ENCODE measurements at regions not wholly inside any gene's neighbourhood (a gene's known extent, or its start where the extent isn't known, plus 50 kb on each side); places are given as distances from the start of the nearest gene placed in this dataset.

DNA sequence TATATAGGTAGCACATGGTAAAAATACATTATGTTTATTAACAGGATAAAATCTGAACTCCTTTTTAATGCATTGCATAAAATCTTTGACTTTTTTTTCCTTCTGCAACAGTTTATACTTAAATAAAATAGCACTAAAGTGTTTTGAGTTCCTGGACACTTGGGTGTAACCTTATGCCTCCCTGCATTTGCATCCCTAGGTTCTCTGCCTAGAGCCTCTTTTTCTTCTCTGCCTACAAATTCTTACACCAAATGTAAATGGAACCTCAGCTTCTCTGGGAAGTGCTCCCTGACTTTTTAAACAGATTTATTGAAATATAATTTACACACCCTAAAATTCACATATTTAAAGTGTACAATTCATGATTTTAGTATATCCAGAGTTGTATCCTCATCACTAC lies 1017.6 kb downstream of the CNTNAP5 start:
- DNase-seq (ENCODE audit: low read depth in 3 of 3), result no peak

DNA sequence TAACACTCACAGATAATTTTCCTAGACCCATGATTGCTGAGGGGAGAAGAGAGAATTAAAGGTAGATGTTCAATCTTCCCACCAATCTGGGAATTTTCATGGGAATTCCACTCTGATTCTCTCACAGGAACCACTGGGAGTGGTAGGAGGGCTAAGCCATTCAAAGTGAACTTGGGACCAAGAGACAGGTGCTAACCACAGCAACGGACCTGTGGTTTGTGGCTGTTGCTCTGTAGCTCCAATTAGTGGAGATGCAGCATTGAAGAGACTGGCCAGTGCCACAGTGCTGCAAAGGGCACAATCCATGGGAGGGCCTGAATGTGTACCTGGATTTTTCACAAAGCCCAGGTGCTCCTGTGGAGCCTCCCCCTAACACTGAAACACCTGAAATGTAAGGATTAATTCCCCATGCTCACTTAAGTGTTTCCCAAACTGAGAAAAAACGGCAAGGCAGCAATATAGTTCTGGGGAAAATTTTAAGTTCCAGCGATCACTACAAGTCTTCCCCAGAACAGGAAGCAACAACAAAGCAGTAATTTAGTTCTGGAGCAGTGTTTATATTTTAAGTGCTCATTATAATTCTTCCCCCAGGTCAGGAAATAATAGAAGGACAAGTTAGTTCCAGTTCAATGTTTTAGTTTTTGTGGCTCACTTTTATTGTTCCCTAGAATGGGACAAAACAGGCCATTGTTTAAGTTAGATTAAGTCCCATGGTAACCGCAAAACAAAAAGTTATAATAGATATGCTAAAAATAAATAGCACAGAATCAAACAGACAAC lies 1045.8 kb downstream of the CNTNAP5 start:
- DNase-seq (ENCODE audit: low read depth in 3 of 3), result no peak

DNA sequence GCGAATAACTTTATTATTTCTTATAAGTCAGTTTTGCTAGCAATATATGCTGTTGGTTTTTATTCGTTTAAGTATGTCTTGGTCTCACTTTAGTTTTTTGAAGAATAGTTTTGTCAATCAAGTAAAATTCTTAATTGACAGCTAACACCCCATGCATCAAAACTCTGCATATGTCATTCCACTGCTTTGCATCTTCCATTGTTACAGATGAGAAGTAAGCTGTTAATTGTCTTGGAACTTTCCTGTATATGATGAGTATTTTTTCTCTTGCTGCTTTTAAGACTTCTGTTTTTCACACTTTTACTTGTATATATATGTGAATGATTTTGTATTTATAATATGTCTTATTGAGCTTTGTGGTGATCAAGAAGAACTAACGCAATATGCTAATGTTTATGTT lies 1048.4 kb downstream of the CNTNAP5 start:
- no peak for DNase-seq (ENCODE audit: low read depth in 3 of 3)

DNA sequence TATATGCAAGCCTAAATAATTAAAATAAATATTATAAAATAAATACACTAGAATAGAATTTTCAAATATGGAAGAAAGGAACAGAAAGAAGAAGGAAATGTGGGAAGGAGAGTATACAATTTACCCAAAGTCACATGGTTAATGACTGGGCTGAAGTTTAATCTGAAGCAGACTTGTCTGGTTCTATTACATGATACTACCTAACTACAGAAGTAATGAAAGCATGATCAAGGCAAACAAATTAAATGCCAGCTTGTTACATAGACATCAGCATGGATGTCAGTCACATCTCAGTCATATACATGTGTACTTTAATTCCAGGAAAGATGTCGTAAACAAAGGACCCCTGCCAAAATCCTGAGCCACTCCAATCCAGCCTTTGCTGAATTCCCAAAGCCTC lies 1060.8 kb downstream of the CNTNAP5 start:
- no peak for DNase-seq (ENCODE audit: low read depth in 3 of 3)

DNA sequence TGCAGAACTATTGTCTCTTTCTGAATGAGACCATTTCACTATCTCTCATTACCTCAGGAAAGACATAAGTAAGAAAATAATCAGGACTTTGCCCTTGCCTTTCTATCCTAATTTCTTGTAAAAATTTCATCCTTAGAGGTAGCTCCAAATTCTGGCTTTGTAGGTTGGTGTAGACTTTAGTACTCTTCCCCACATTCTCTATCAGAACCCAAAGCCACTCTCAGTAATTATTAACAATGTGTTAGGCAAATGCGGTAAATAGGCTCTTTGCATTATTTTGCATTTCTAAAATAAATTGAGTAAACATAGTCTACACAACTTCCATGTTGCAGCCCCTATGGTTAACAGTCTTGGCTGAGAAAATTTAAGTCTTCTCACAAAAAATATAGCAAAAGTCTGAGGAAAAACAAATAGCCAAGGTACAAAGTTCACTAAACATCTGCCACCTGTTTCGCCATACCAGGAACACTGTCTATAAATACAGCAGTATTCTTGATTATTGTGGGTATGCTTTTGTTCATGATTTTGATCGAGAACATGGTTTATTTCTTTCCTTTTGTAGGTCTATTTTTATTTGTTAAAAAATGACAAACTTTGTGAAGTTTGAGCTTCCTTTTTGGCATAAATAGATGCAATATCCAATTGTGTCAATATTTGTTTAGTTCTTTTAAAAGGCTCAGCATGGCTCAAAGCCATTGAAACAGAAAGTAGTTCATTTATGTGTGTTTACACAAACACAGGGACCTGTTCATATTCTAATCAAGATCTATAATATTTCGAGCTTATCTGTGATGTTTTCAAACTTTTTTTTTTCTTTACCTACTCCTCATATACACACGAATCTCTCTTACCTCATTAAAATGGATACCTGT lies 1061.5 kb downstream of the CNTNAP5 start:
- no peak for DNase-seq (ENCODE audit: low read depth in 3 of 3)

DNA sequence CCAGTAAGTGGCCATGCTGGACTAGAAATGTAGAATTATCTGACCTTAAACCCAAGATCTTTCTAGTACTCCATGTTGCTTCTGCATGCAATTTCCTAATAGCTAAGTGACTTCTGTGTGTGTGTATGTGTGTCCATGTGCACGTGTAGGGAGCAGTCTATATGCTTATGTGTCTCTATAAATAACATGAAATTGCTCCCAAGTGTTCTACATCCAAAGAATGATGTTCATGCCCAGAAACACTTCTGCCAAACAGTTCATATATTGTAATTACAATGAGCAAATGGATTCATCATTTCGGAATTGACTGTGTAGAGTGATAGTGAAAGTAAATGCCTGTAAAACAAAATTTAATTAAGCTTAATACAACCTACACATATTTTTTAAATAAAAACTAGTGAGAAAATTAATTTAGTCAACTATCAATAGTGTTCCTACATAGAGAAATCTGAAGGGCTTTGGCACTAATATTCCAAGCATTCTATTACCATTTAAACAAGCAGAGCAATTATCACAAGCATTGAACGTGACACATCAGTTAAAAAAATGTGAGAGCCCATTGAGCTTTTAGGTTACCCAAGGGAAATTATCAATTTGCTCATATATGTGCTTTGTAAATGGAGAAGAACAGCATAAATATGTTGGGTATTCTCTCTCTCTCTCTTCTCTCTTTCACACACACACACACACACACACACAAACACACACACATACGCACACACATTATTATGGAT lies 1067.4 kb downstream of the CNTNAP5 start:
- no peak for DNase-seq (ENCODE audit: low read depth in 3 of 3)

DNA sequence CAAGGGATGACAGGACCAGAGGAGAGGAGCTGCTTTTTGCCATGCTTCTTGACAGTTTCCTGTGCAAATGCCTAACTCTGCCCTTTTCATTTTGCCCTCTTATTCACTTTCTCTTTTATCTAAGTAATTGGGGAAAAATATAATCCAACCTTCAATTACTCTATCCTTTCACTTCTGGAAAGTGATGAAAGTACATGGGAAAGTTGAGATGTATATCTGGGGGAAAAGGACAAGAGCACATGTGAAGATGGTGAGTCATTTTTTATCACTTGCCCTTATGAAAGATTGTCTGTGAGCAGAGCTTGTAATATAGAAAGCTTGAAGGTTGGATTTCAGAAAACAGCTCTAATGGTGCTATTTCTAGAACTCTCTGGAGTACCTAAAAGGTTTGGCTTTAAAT lies 1070.7 kb downstream of the CNTNAP5 start:
- no peak for DNase-seq (ENCODE audit: low read depth in 3 of 3)

DNA sequence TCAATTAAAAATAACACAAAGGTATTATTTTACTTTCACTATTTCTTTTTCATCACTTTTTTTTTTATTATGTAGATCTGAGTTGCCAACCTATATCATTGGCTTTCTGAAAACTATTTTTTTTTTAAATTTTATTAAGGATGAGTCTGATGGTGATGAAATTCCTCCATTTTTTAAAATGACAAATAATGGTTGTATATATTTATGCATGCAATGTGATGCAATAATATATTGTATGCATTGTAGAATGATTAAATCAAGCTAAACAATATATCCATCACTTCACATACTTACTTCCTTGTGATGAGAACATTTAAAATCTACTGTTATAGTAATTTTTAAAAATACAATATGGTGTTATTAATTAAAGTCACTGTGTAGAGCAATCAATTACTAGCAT lies 1081.6 kb downstream of the CNTNAP5 start:
- DNase-seq (ENCODE audit: low read depth in 3 of 3), result no peak

DNA sequence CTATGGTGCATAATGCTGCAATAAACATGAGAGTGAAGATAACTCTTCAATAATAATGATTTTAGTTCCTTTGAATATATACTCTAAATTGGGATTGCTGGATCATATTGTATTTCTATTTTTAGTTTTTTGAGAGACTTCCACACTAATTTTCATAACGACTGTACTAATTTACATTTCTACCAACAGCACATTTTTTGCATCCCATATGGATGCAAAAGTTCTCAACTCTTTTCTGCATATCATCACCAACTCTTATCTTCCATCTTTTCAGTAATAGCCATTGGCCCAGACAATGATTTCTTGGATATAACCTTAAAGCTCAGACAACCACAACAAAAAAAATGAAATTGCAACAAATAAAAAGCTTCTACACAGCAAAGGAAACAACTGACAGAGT lies 1082.4 kb downstream of the CNTNAP5 start:
- DNase-seq (ENCODE audit: low read depth in 3 of 3), result no peak

DNA sequence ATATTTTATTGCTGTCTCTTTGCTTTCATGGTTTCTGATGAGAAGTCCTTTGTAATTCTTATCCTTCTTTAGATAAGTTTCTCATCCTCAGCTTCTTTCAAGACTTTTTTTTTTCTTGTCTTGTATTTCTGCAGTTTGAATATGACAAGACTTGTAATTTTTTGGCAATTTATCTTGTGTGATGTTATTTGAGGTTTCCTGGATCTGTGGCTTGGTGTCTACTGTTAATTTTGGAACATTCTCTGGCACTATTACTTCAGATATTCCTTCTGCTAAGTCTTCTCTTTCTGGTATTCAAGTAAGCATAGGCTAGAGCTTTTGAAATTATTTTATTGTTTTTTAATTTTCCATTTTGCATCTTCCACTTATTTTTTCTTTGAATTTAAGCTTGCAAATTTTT lies 1083.2 kb downstream of the CNTNAP5 start:
- DNase-seq (ENCODE audit: low read depth in 3 of 3), result no peak

DNA sequence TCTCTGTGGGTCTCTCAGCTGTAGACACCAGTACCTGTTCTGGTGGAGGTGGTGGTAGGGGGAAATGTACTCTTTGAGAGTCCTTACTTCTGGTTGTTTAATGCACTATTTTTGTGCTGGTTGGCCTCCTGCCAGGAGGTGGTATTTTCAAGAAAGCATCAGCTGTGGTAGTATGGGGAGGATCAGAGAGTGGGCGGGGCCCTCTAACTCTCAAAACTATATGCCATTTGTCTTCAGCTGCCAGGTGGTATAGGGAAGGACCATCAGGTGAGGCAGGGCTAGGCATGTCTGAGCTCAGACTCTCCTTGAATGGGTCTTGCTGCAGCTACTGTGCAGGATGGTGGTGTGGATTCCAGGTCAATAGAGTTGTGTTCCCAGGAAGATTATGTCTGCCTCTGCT lies 1100.8 kb downstream of the CNTNAP5 start:
- DNase-seq (ENCODE audit: low read depth in 3 of 3), result no peak

DNA sequence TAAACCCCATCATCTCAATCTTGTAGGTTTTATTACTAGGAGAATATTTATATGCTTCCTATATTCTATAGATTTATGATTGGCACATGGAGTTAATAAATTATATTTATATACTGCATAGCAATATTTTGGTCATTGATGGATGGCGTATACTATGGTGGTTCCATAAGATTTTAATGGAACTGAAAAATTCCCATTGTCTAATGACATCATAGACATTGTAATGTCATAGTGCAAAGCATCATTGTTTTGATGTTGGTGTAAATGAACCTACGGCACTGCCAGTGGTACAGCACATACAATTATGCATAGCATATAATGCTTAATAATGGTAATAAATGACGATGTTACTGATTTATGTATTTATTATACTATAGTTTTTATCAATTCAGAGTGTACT lies 1135.9 kb downstream of the CNTNAP5 start:
- no peak for DNase-seq (ENCODE audit: low read depth in 3 of 3)

DNA sequence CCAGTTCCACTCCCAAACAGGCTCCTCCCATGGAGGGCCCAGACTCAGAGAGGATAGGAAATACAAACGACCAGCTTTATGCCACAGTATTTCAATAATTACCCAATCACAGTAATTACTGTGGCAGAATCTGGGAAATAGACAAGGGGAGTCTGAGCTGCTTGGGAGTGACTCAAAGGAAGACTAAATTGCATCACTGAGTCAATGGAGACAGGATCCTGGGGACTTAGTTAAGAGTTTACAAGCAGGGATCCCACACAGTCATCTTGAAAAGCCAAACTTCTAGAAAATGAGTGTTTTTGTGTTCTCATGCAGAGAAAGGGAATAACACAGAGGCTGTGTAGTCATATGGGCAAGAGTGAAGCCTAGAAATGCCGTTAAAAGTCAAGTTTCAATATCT lies 1142.1 kb downstream of the CNTNAP5 start:
- DNase-seq (ENCODE audit: low read depth in 3 of 3), result no peak

DNA sequence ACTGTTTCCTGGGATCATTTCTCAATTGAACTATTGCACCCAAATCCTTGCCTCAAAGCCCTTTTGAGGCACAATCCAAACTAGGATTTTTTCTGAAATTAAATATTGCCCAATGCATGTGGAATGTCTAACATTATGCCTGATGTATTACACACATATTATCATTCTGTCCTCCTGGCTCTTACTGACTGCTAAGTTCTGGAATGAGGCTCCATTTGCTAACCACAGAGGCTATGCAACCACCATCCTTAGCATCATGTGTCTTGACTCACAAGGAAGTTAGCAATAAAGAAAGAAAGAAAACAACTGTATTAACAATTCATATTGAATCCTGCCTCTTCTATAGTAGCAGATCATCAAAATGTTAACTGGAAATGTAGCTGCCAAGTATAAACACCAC lies 1142.7 kb downstream of the CNTNAP5 start:
- no peak for DNase-seq (ENCODE audit: low read depth in 3 of 3)

DNA sequence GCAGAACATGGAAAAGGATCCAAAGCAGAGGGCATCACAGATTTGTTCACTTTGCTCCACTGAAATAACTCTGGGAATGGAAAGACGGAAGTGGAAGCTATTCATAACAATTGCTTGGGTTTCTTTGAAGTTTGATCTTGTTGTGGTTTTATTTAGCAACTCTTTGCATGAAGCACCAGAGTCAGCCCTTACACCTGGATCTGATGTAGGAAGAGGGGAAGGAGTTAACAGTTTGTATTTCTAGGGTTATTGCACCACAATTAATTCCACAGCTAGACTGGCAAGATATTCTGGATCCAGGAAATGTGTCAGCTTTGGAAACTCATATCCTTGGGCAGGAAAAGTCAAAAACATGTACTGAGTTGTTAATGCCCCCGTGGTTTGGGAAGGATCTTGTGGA lies 1143.4 kb downstream of the CNTNAP5 start:
- DNase-seq (ENCODE audit: low read depth in 3 of 3), result no peak

DNA sequence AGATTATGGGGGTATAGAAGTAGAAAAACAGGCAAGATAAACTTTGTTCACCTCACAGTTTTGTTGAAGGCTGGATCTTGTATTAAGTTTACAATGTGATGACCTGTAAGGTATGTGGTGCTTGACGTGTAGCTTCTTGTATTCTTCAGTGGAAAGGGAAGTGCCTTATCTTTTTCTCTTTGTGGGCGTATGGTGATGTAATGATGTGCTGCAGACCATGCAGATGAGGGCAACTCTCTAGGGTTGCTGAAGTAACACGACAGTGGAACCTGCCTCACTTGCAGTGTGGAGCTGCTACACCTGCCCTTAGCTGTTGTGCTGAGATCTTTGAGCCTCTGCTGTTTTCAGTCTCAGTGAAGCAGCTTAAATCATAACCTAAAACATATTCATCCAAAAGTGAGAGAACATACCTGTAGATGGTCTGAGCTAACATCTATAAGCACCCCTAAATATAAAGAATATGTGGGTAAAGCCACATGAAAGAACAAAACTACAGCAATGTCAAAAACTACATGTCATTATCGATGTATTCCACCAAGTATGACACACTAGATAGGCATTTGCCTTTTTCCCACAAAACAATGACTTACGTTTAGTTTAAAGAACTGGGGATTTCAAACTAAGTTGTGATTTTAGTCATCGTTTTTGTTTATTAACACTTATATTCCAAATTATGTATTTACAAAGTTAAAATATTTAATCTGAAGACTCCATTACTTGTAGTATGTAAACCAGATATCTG lies 1144.1 kb downstream of the CNTNAP5 start:
- DNase-seq (ENCODE audit: low read depth in 3 of 3), result no peak

DNA sequence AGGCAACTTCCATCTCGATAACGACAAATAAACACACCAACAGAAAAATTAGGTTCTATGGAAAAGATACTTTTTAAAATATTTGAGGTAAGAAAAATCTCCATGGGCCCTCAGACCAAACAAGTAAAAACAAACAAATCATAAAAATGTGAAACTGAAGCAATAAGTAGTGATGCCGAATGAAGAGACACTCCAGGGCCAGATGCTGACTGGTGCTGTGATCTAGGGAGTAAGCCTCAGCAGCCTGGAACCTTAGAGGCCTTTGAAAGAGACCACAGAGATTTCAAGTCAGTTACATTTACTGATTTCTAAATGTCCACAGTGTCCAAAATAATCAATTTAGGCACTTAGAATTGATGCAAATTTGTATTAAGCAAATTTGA lies 1144.7 kb downstream of the CNTNAP5 start:
- no peak for DNase-seq (ENCODE audit: low read depth in 3 of 3)

DNA sequence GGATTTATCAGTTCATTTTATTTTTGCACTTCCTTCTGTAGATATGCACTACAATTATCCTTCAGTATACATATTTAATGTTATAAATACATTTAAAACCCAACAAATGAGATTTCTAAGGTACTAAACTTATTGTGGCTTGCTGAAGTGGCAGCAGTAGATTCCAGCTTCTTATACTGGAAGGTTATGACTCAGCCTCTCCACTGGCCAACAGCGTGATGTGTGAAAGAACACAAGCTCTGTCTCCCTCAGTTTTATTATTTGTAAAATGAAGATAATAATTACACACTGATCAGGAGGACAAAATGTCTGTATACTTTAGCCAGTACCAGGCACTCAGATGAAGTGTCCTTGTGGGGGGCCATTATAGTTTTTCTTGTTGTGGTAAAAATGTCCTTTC lies 1147.1 kb downstream of the CNTNAP5 start:
- no peak for DNase-seq (ENCODE audit: low read depth in 3 of 3)

DNA sequence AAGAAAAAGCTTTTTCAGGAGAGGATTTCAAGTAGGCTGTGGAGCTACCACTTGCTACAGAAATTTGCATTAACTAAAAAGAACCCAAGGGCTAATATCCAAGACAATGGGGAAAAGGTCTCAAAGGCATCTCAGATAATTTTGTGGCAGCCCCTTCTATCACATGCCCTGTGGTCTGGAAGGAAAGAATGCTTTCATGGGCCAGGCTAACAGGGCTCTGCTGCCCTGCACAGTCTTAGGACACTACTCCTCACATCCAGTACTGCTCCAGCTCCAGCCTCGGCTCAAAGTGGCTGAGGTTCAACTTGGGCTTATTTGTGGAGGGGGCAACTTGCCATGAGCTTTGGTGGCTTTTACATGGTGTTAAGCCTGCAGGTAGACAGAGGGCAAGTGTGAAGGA lies 1150.3 kb downstream of the CNTNAP5 start:
- no peak for DNase-seq (ENCODE audit: low read depth in 3 of 3)

DNA sequence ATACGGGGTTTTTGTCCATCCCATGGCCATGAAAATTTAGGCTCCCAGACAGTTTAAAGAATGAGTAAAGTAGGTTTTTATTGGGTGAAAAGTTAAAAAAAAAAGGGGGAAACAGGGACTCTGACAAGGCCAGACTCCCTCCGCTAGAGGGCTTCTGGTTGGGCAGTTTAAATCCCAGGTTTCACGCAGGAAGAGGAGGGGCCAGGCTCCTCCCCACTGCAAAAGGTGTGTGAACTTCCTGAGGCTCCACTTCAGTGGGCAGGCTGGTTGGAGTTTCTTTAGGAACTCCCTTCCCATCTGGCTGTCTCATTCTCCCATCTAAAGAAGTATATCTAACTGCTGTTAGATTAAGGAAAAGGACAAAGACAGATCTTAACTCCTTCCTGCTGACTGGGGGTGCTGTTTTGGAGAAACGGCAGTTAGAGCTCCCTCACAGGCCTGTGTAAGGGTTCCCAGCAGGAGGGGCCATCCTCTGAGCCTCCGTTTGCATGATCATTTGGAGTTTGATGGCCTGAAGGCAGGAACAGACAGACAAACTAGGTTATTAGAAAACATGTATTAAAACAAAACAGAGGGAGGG lies 1160.7 kb downstream of the CNTNAP5 start:
- DNase-seq (ENCODE audit: low read depth in 3 of 3), result no peak

DNA sequence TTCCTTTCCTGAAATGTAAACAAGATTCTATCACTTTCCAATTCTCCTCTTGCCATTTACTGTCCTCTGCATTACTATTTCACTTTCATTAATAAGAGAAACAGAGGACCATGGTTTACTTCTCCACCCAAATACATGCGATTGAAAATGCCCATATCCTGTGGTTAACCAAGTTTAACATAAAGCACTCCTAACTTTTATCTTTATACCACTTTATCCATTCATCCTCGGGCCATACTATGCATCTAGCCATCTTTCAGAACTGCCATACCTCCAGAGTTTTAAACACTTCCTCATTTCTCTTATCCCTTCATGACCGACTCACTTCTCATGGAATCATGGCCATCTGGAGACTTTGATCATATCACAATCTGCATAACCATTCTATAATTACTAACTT lies 1182.3 kb downstream of the CNTNAP5 start:
- DNase-seq (ENCODE audit: low read depth in 3 of 3), result no peak

DNA sequence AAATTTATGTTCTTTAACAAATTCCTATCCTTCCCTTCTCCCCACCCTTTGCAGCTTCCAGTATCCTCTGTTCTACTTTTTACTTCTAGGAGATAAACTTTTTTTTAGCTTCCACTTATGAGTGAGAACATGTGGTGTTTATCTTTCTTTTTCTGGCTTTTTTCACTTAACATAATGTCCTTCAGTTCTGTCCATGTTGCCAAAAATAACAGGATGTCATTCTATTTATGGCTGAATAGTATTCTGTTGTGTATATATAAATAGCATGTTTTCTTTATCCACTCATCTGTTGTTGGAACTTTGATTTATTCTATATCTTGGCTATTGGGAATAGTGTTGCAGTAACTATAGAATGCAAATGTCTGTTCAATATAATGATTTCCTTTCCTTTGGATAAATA lies 1191.2 kb downstream of the CNTNAP5 start:
- DNase-seq (ENCODE audit: low read depth in 3 of 3), result no peak
